ENCODE measurements at regions not wholly inside any gene's neighbourhood (a gene's known extent, or its start where the extent isn't known, plus 50 kb on each side); places are given as distances from the start of the nearest gene placed in this dataset.
"Not testable (repeated sequence)": the region's sequence is repeated elsewhere in the genome, so short reads cannot be mapped to it uniquely, and the experiment has no call there.

GRCh38 chr2:111432916-111433499 is 312.3 kb downstream of the BCL2L11 start:
- H3K27me3 ChIP-seq (ENCODE audit: control insufficient read depth in 1 of 2, insufficient read depth in 1 of 2, low read length in 2 of 2); H4K91ac ChIP-seq (ENCODE audit: low read length); H2AFZ ChIP-seq (ENCODE audit: low read depth, low read length); H2BK15ac ChIP-seq (ENCODE audit: low read depth, poor library complexity, severe bottlenecking); H2AK5ac ChIP-seq (ENCODE audit: low read length, severe bottlenecking); H3K14ac ChIP-seq (ENCODE audit: low read length in 2 of 2); H3K4me3 ChIP-seq (ENCODE audit: insufficient read depth in 1 of 2, low read depth in 1 of 2, low read length in 2 of 2); H4K8ac ChIP-seq (ENCODE audit: low read length); H3K4me1 ChIP-seq (ENCODE audit: control insufficient read depth, insufficient read depth, low read depth, low read length); H3K36me3 ChIP-seq (ENCODE audit: control insufficient read depth in 1 of 2, insufficient read depth in 2 of 2, low read depth in 1 of 2, low read length in 2 of 2); H3K79me1 ChIP-seq (replicated peaks; ENCODE audit: low read length, poor library complexity, severe bottlenecking); H2BK12ac ChIP-seq (ENCODE audit: low read length in 2 of 2); H3K4ac ChIP-seq (ENCODE audit: low read depth in 1 of 2, low read length in 2 of 2); H3K9ac ChIP-seq (ENCODE audit: low read length); DNase-seq; H3K9me3 ChIP-seq (ENCODE audit: control insufficient read depth, low read length); H3K4me2 ChIP-seq (ENCODE audit: low read length, poor library complexity, severe bottlenecking); H2BK120ac ChIP-seq (ENCODE audit: low read depth, low read length); H3K27ac ChIP-seq (ENCODE audit: low read length, poor library complexity, severe bottlenecking); H2BK5ac ChIP-seq (ENCODE audit: low read depth, low read length, poor library complexity, severe bottlenecking); H3K23ac ChIP-seq (ENCODE audit: low read length in 2 of 2): not testable (repeated sequence)
- H3K18ac ChIP-seq (ENCODE audit: low read depth in 1 of 2, low read length in 2 of 2) = peak overlapping the region in 1 of 2 experiments; percentile 21
- 89% methylated on average over 2 of the region's 9 CpGs for WGBS

- not testable (repeated sequence) for H3K4me2 ChIP-seq (ENCODE audit: low read length, poor library complexity, severe bottlenecking); H3K36me3 ChIP-seq (ENCODE audit: control insufficient read depth in 1 of 2, insufficient read depth in 2 of 2, low read depth in 1 of 2, low read length in 2 of 2); H3K4me1 ChIP-seq (ENCODE audit: control insufficient read depth, insufficient read depth, low read depth, low read length); H3K79me1 ChIP-seq (replicated peaks; ENCODE audit: low read length, poor library complexity, severe bottlenecking); H2BK120ac ChIP-seq (ENCODE audit: low read depth, low read length); H3K9ac ChIP-seq (ENCODE audit: low read length); H2BK12ac ChIP-seq (ENCODE audit: low read length in 2 of 2); H3K9me3 ChIP-seq (ENCODE audit: control insufficient read depth, low read length); H2AK5ac ChIP-seq (ENCODE audit: low read length, severe bottlenecking); H3K27me3 ChIP-seq (ENCODE audit: control insufficient read depth in 1 of 2, insufficient read depth in 1 of 2, low read length in 2 of 2); H3K14ac ChIP-seq (ENCODE audit: low read length in 2 of 2); H3K27ac ChIP-seq (ENCODE audit: low read length, poor library complexity, severe bottlenecking); H2BK15ac ChIP-seq (ENCODE audit: low read depth, poor library complexity, severe bottlenecking); H4K8ac ChIP-seq (ENCODE audit: low read length); H3K4me3 ChIP-seq (ENCODE audit: insufficient read depth in 1 of 2, low read depth in 1 of 2, low read length in 2 of 2); H2AFZ ChIP-seq (ENCODE audit: low read depth, low read length); H2BK5ac ChIP-seq (ENCODE audit: low read depth, low read length, poor library complexity, severe bottlenecking); H3K18ac ChIP-seq (ENCODE audit: low read depth in 1 of 2, low read length in 2 of 2); H3K23ac ChIP-seq (ENCODE audit: low read length in 2 of 2); H3K4ac ChIP-seq (ENCODE audit: low read depth in 1 of 2, low read length in 2 of 2); H4K91ac ChIP-seq (ENCODE audit: low read length)
- peak; percentile 52 for DNase-seq
- WGBS = 20% methylated on average over 2 of the region's 5 CpGs
Measured at GRCh38 chr2:111433892-111434607, 313.3 kb downstream of the BCL2L11 start.

GRCh38 chr2:111434608-111434939 is 313.9 kb downstream of the BCL2L11 start:
- not testable (repeated sequence) for H3K4me3 ChIP-seq (ENCODE audit: insufficient read depth in 1 of 2, low read depth in 1 of 2, low read length in 2 of 2); H4K91ac ChIP-seq (ENCODE audit: low read length)
- WGBS = 83% methylated on average over 1 of the region's 4 CpGs

GRCh38 chr2:111435553-111436310 is 315.0 kb downstream of the BCL2L11 start:
- not testable (repeated sequence) for H2BK12ac ChIP-seq (ENCODE audit: low read length in 2 of 2); H2AFZ ChIP-seq (ENCODE audit: low read depth, low read length); H3K18ac ChIP-seq (ENCODE audit: low read depth in 1 of 2, low read length in 2 of 2); H3K27me3 ChIP-seq (ENCODE audit: control insufficient read depth in 1 of 2, insufficient read depth in 1 of 2, low read length in 2 of 2); H3K4ac ChIP-seq (ENCODE audit: low read depth in 1 of 2, low read length in 2 of 2); H3K23ac ChIP-seq (ENCODE audit: low read length in 2 of 2); H2BK5ac ChIP-seq (ENCODE audit: low read depth, low read length, poor library complexity, severe bottlenecking); H2BK120ac ChIP-seq (ENCODE audit: low read depth, low read length); H3K4me3 ChIP-seq (ENCODE audit: insufficient read depth in 1 of 2, low read depth in 1 of 2, low read length in 2 of 2); H3K4me2 ChIP-seq (ENCODE audit: low read length, poor library complexity, severe bottlenecking); H4K91ac ChIP-seq (ENCODE audit: low read length); DNase-seq; H3K79me1 ChIP-seq (replicated peaks; ENCODE audit: low read length, poor library complexity, severe bottlenecking); H3K9me3 ChIP-seq (ENCODE audit: control insufficient read depth, low read length); H2BK15ac ChIP-seq (ENCODE audit: low read depth, poor library complexity, severe bottlenecking); H4K8ac ChIP-seq (ENCODE audit: low read length); H3K4me1 ChIP-seq (ENCODE audit: control insufficient read depth, insufficient read depth, low read depth, low read length); H3K36me3 ChIP-seq (ENCODE audit: control insufficient read depth in 1 of 2, insufficient read depth in 2 of 2, low read depth in 1 of 2, low read length in 2 of 2); H3K14ac ChIP-seq (ENCODE audit: low read length in 2 of 2); H2AK5ac ChIP-seq (ENCODE audit: low read length, severe bottlenecking); H3K27ac ChIP-seq (ENCODE audit: low read length, poor library complexity, severe bottlenecking); H3K9ac ChIP-seq (ENCODE audit: low read length)
- 100% methylated on average over 2 of the region's 11 CpGs for WGBS

More at GRCh38 chr2:111434608-111434939, 313.9 kb downstream of the BCL2L11 start:
- H3K23ac ChIP-seq (ENCODE audit: low read length in 2 of 2); H2BK120ac ChIP-seq (ENCODE audit: low read depth, low read length); H3K14ac ChIP-seq (ENCODE audit: low read length in 2 of 2); H2AK5ac ChIP-seq (ENCODE audit: low read length, severe bottlenecking); H2BK5ac ChIP-seq (ENCODE audit: low read depth, low read length, poor library complexity, severe bottlenecking); H2AFZ ChIP-seq (ENCODE audit: low read depth, low read length); H2BK15ac ChIP-seq (ENCODE audit: low read depth, poor library complexity, severe bottlenecking); H3K4ac ChIP-seq (ENCODE audit: low read depth in 1 of 2, low read length in 2 of 2); H3K4me1 ChIP-seq (ENCODE audit: control insufficient read depth, insufficient read depth, low read depth, low read length); H3K4me2 ChIP-seq (ENCODE audit: low read length, poor library complexity, severe bottlenecking); H2BK12ac ChIP-seq (ENCODE audit: low read length in 2 of 2); H4K8ac ChIP-seq (ENCODE audit: low read length); H3K27me3 ChIP-seq (ENCODE audit: control insufficient read depth in 1 of 2, insufficient read depth in 1 of 2, low read length in 2 of 2); H3K36me3 ChIP-seq (ENCODE audit: control insufficient read depth in 1 of 2, insufficient read depth in 2 of 2, low read depth in 1 of 2, low read length in 2 of 2); H3K9ac ChIP-seq (ENCODE audit: low read length); DNase-seq; H3K79me1 ChIP-seq (replicated peaks; ENCODE audit: low read length, poor library complexity, severe bottlenecking); H3K9me3 ChIP-seq (ENCODE audit: control insufficient read depth, low read length); H3K27ac ChIP-seq (ENCODE audit: low read length, poor library complexity, severe bottlenecking); H3K18ac ChIP-seq (ENCODE audit: low read depth in 1 of 2, low read length in 2 of 2): not testable (repeated sequence)

Measured in mesenchymal stem cell (in vitro differentiated cells and primary cell).